K562 (cell line): ENCODE measurements at regions not wholly inside any gene's neighbourhood (a gene's known extent, or its start where the extent isn't known, plus 50 kb on each side); places are given as distances from the start of the nearest gene placed in this dataset.
"Not testable (repeated sequence)": the region's sequence is repeated elsewhere in the genome, so short reads cannot be mapped to it uniquely, and the experiment has no call there.

Experiments
- ATAC-seq: fragments of 200-7000 bp; cut with Tn5 transposase; 3 replicates; pipeline ENCODE4 v1.9.1; 2020; ENCODE audit warnings: moderate library complexity
- BruUV-seq: library from RNA; stranded (reverse); fragments of 400-500 nt; replicated peaks from 2 replicates; lab custom pipeline; 2021; lab: Mats Ljungman, UMichigan
- CTCF ChIA-PET: fragments of 300-600 bp; formaldehyde crosslinking; extraction: SDS; loops from one replicate; lab custom pipeline; 2021; ENCODE audit warnings: low intra/inter-chr PET ratio; lab: Yijun Ruan, JAX
- POLR2A ChIA-PET: fragments of 300-600, 350-650 bp; sonication (Branson Sonifier 250); formaldehyde crosslinking; extraction: SDS; loops from one replicate; lab custom pipeline; 2021; ENCODE audit warnings: antibody characterized with exemption, inconsistent platforms; lab: Yijun Ruan, JAX
- DNase-seq, 4 experiments: peaks; one replicate each; pipeline versions ENCODE4 v3.0.0 to v3.0.0-alpha.2; 2011 to 2018; ENCODE audit warnings: low spot score in 3 of 4, mixed read lengths in 3 of 4; ENCODE audit errors: extremely low read depth in 1 of 4
- FAIRE-seq: peaks from 2 replicates; lab custom pipeline; 2011; peaks lifted over from hg19 to GRCh38; lab: Jason Lieb, UNC
- H2AFZ ChIP-seq: 2 replicates; pipeline ENCODE4 v1.6.0; 2011; ENCODE audit warnings: low read depth, low read length, control low read depth, inconsistent platforms
- H3K27ac ChIP-seq: fragments of 200-600 bp; 3 replicates; pipeline ENCODE4 v1.8.0; 2011; ENCODE audit warnings: low read depth, mild to moderate bottlenecking, control low read depth, inconsistent platforms, low read length, moderate library complexity, mixed read lengths; ENCODE audit errors: extremely low read depth
- H3K27me3 ChIP-seq, 2 experiments: fragments of 300-600 bp in 1 of 2; 2 replicates in 1 of 2; 3 replicates in 1 of 2; pipeline versions ENCODE4 v1.6.0 to v1.8.0; 2011; ENCODE audit warnings: inconsistent platforms in 2 of 2, low read length in 2 of 2, mild to moderate bottlenecking in 1 of 2, mixed read lengths in 1 of 2, moderate library complexity in 1 of 2; ENCODE audit not compliant: control insufficient read depth in 2 of 2, insufficient read depth in 2 of 2
- H3K36me3 ChIP-seq: fragments of 300-600 bp; 3 replicates; pipeline ENCODE4 v1.8.0; 2011; ENCODE audit warnings: mild to moderate bottlenecking, low read length, inconsistent platforms; ENCODE audit not compliant: control insufficient read depth, insufficient read depth
- H3K4me1 ChIP-seq, 2 experiments: fragments of 200-600 bp in 1 of 2; replicated peaks in 1 of 2; 2 replicates in 1 of 2; 3 replicates in 1 of 2; pipeline versions ENCODE4 v1.5.1 to v1.8.0; 2011; ENCODE audit warnings: inconsistent platforms in 2 of 2, low read length in 2 of 2, mild to moderate bottlenecking in 1 of 2, mixed read lengths in 1 of 2, moderate library complexity in 1 of 2; ENCODE audit not compliant: control insufficient read depth in 2 of 2, insufficient read depth in 2 of 2
- H3K4me2 ChIP-seq: 2 replicates; pipeline ENCODE4 v1.6.1; 2011; ENCODE audit warnings: low read length, control low read depth, inconsistent platforms, mixed read lengths; ENCODE audit not compliant: insufficient read depth
- H3K4me3 ChIP-seq: fragments of 200-600 bp; sonication (generic), shearing (Covaris generic); 2 replicates; pipeline ENCODE4 v1.5.1; 2016; ENCODE audit warnings: control low read depth, inconsistent platforms
- H3K79me2 ChIP-seq: fragments of 200-600 bp; 3 replicates; pipeline ENCODE4 v1.8.0; 2011; ENCODE audit warnings: low read length, inconsistent platforms; ENCODE audit not compliant: control insufficient read depth, insufficient read depth
- H3K9ac ChIP-seq, 2 experiments: 2 replicates each; pipeline versions ENCODE4 v1.6.0 to v1.6.1; 2011; ENCODE audit warnings: low read depth in 2 of 2, low read length in 2 of 2, control low read depth in 1 of 2, inconsistent platforms in 1 of 2, mild to moderate bottlenecking in 1 of 2, mixed read lengths in 1 of 2; ENCODE audit not compliant: insufficient read depth in 1 of 2
- H3K9me1 ChIP-seq: one replicate; pipeline ENCODE4 v1.6.0; 2011; ENCODE audit warnings: inconsistent platforms, mild to moderate bottlenecking, low read length, moderate library complexity; ENCODE audit not compliant: control insufficient read depth, insufficient read depth
- H3K9me3 ChIP-seq: replicated peaks from 2 replicates; pipeline ENCODE4 v1.5.1; 2011; ENCODE audit warnings: low read depth, low read length, inconsistent platforms; ENCODE audit not compliant: control insufficient read depth, insufficient read depth
- H4K20me1 ChIP-seq: replicated peaks from 2 replicates; pipeline ENCODE4 v1.6.1; 2011; ENCODE audit warnings: low read length, inconsistent platforms, mixed read lengths; ENCODE audit not compliant: control insufficient read depth, insufficient read depth
- ARID2 ChIP-seq: fragments of 450-650 bp; IDR thresholded peaks from 2 replicates; pipeline ENCODE4 v1.6.1; 2017; ENCODE audit warnings: antibody characterized with exemption, mild to moderate bottlenecking
- ZNF239 ChIP-seq: fragments of 250-450 bp; sonication (Bioruptor Pico); IDR thresholded peaks from 2 replicates; pipeline ENCODE4 v1.4.0; 2020; ENCODE audit warnings: mild to moderate bottlenecking
- ZNF764 ChIP-seq: fragments of 250-450 bp; sonication (Bioruptor Pico); IDR thresholded peaks from 2 replicates; pipeline ENCODE4 v1.4.0; 2020; ENCODE audit warnings: low read depth, mild to moderate bottlenecking, moderate library complexity
- WGBS: fragments of 100-300 bp; shearing (Covaris generic); methylation state at CpG from one replicate; pipeline ENCODE4 v1.1.6; 2016; ENCODE audit warnings: low coverage, mixed read lengths; ENCODE audit not compliant: insufficient coverage; ENCODE audit errors: missing lambda C conversion rate; 5-methylcytosine and 5-hydroxymethylcytosine counted together
- in situ Hi-C: fragments of 300-500 bp; cut with MboI; formaldehyde crosslinking; loops from 4 replicates; pipeline ENCODE4 v1.15.0; 2018; ENCODE audit warnings: inconsistent platforms, mixed read lengths
- intact Hi-C: fragments of 100-400 bp; cut with micrococcal nuclease; formaldehyde crosslinking; loops from 2 replicates; pipeline ENCODE4 v1.14.2; 2022
- TF ChIP-seq, protein P1 (sequence below): fragments of 450-650 bp; IDR thresholded peaks from 2 replicates; pipeline ENCODE4 v1.6.1; 2016; ENCODE audit warnings: mild to moderate bottlenecking

DNA sequence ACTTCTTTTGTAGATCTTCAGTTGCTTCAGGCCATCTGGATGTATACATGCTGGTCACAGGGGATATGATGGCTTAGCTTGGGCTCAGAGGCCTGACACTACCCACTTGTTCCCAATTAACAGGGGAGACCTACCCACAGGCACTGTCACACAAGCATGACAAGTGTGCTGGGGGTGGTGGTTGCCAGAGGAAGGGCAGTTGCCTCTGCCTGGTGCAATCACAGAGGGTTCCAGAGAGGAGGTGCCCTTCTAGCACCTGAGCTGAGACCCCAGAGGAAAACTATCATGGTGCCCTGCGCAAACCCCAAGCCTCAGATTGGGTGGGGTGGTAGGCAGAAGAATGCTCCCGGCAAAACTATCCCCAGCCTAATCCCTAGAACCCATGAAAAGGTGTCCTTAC lies 65.6 kb upstream of the NANOS1 start:
- Histone ChIP-seq H3K9me1 (no peaks in the 10 kb centered on the region), H2AFZ (no peak overlapping the region), H3K79me2 (no peaks in the 10 kb centered on the region), H3K36me3 (no peaks in the 10 kb centered on the region), H3K27me3 (peaks cover 2 to 58% of the 10 kb centered on the region in 2 experiments; a peak in 3 of 5 replicates), H3K4me2 (no peak overlapping the region), H3K9ac (no peak overlapping the region), H3K9me3 (no peaks in the 10 kb centered on the region), H3K4me1 (no peaks in the 10 kb centered on the region; a peak in 1 of 5 replicates), H3K27ac (no peak overlapping the region), H4K20me1 (no peaks in the 10 kb centered on the region), H3K4me3 (no peak overlapping the region)
- TF ChIP-seq ARID2 (no peak), ZNF764 (CRISPR knock-in tag) (no peak), ZNF239 (no peak)
- TF ChIP-seq, protein P1, sequence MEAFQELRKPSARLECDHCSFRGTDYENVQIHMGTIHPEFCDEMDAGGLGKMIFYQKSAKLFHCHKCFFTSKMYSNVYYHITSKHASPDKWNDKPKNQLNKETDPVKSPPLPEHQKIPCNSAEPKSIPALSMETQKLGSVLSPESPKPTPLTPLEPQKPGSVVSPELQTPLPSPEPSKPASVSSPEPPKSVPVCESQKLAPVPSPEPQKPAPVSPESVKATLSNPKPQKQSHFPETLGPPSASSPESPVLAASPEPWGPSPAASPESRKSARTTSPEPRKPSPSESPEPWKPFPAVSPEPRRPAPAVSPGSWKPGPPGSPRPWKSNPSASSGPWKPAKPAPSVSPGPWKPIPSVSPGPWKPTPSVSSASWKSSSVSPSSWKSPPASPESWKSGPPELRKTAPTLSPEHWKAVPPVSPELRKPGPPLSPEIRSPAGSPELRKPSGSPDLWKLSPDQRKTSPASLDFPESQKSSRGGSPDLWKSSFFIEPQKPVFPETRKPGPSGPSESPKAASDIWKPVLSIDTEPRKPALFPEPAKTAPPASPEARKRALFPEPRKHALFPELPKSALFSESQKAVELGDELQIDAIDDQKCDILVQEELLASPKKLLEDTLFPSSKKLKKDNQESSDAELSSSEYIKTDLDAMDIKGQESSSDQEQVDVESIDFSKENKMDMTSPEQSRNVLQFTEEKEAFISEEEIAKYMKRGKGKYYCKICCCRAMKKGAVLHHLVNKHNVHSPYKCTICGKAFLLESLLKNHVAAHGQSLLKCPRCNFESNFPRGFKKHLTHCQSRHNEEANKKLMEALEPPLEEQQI, result no peak
- ChIA-PET POLR2A (no interaction called here), CTCF (no interaction called here)
- intact Hi-C loops (no loop called here), in situ Hi-C loops (no loop called here)
- ATAC-seq (no peak), FAIRE-seq (no peak), DNase-seq (no peak)
- no TSS peak for BruUV-seq
- 19% methylated on average over 2 of the region's 2 CpGs for WGBS

DNA sequence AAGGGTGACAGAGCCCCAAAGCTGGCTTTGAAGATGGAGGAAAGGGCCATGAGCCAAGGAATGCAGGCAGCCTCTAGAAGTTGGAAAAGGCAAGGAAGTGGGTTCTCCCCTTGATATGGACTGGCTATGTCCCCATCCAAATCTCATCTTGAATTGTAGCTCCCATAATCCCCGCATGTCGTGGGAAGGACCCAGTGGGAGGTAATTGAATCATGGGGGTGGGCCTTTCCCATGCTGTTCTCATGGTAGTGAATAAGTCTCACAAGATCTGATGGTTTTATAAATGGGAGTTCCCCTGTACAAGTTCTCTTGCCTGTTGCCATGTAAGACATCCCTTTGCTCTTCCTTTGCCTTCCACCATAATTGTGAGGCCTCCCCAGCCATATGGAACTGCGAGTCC lies 65.0 kb upstream of the NANOS1 start:
- intact Hi-C loops, H3K4me1 ChIP-seq, H2AFZ ChIP-seq, H3K4me3 ChIP-seq, in situ Hi-C loops, ATAC-seq, CTCF ChIA-PET, H3K4me2 ChIP-seq, H3K79me2 ChIP-seq, DNase-seq, H3K9me1 ChIP-seq, H3K36me3 ChIP-seq, FAIRE-seq, BruUV-seq, H4K20me1 ChIP-seq, H3K9ac ChIP-seq, POLR2A ChIA-PET, H3K9me3 ChIP-seq, H3K27ac ChIP-seq: not testable (repeated sequence)
- peaks cover 2 to 60% of the 10 kb centered on the region in 2 experiments; a peak in 3 of 5 replicates for H3K27me3 ChIP-seq
- whole genome bisulfite sequencing, result 0% methylated on average over 2 of the region's 3 CpGs
